Suppressor macrophage treated with lipopolysaccharide for 4 hours (primary cell): ENCODE measurements at regions not wholly inside any gene's neighbourhood (a gene's known extent, or its start where the extent isn't known, plus 50 kb on each side); places are given as distances from the start of the nearest gene placed in this dataset.
"Not testable (repeated sequence)": the region's sequence is repeated elsewhere in the genome, so short reads cannot be mapped to it uniquely, and the experiment has no call there.

Source experiments
- DNase-seq: peaks from one replicate; pipeline ENCODE4 v3.0.0-alpha.2; 2020

DNA sequence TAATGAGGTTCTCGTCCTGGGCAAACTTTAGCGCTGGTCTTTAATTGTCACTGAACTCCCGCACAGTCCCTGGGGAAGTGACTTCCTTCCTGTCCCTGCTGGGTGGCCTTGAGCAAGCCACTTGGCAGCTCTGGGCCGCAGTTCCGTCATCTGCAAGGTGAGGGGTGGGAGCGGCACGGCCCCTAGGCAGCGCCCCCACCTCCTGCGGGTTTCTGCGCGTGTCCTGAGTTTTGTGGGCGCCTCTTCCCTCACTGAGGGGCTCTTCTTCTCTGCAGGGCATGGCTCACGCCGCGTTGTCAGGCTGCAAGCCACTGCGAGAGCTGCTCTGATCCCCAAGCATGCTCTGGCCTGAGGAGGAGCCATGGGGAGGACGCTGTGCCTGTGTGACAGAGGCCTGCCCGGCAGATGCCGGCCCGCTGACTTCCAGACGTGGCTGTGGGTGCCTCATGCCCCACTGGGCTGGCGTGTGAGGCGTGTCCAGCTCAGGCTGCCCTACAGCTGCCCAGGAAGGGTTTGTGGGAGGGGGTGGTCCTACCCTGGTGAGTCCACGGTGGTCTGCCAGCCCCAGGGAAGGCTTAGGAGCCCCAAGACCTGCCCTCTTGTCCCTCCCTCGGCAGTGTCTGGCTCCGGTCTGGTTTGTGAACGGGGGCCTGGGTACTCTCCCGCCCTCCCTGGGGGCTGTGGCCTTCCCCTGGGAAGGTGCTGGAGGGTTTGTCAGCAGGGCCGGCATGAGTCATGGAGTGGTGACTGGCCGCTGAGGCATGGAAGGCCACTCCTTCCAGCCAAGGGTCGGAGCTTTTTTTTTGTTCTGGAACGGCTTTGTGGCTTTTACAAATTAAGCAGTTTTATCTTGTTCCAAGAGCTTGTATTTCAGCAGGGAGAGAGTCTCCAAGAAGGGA is 182.0 kb downstream of the SEC14L1 start:
- peak; percentile 93 for DNase-seq

DNA sequence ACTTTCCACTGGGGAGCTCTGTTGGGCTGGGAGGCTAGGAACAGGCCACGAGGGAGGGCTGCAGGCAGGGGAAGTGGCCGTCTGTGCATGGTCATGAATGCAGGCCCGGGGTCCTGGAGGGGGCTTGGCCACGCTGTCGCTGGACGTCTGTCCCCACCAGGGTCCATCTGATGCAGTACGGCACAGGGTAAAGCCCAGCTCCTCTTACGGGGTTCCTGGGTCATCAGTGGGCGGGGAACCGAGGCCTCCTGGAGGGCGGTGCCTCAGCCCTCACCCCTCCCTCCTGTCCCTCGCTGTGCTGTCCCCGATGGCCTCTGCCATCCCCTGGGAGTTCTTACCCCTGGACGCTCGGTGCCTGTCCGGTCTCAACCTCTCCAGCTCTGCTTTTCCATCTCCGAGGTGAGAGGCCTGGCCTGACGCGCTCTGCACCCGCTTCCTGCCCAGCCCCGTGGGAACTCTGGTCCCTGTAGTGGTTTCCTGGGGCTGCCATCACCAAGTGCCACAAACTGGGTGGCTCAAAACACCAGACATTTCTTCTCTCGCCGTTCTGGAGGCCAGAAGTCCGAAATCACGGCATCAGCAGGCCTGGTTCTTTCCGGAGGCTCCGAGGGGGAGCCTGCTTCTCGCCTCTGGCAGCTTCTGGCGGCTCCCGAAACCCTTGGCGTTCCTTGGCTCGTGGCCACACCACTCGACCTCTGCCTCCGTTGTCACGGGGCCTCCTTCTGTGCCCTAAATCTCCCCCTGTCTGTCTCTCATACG is 182.8 kb downstream of the SEC14L1 start:
- DNase-seq: peak; percentile 59

DNA sequence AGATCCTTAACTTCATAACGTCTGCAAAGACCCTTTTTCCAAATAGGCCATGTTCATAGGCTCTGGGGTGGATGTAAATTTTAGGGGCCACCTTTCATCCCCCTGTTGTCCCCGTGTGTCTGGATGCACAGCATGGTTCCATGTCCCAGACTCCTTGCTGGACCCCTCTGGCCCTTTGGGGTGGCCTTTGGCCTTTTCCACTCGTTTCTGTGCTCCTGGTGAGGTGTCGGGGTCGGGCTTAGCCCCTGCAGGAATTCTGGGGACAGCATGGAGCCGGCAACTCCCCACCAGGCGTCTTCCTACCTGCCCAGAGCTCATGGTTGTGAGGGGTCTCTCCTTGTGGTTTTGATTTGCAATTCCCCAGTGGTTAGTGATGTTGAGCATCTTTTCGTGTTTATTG is 183.5 kb downstream of the SEC14L1 start:
- DNase-seq: no peak

DNA sequence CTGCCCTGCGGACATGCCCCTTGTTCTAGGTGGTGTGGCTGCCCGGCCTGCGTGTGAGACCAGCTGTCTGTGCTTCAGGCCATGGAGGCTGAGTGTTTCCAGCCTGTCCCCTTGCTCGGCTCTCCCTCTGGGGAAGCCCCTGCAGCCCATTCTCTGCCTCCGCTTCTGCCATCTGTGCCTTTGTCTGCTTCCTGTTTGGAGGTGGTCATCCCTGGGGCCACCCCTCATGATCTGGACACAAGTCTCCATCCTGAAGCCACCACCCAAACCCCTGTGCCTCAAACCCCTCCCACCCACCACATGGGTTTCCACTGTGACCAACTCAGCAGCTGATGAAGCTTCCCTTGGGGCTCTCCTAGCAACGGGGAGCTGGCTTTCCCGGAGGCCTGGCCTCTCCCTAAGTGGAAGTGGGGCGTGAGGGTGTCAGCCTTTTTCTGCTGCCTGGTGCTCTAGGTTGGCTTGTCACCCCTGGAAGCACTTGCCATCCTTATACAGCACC is 184.9 kb downstream of the SEC14L1 start:
- peak; percentile 88 for DNase-seq

DNA sequence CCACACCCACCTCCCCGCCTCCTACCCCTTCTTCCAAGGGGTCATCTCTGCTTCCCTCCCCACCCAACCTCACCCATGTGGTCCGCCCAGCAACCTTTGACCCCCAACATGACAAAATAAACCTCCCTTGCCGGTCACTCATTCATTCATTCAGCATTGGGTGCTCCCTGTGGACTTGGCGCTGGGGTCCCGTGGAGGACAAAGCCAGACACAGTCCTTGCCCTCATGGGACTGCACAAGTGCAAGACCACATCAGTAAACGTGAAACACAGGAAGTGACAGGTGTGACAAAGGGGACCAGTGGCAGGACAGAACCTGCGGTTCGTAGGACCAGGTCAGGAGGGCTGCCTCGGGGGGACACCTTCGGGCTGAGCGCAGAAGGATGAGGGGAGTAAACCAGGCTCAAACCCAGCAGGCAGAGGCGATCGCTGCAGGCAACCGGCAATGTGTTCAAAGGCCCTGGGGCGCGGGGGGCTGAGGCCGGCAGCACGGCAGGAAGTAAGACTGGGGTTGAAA is 185.4 kb downstream of the SEC14L1 start:
- no peak for DNase-seq

DNA sequence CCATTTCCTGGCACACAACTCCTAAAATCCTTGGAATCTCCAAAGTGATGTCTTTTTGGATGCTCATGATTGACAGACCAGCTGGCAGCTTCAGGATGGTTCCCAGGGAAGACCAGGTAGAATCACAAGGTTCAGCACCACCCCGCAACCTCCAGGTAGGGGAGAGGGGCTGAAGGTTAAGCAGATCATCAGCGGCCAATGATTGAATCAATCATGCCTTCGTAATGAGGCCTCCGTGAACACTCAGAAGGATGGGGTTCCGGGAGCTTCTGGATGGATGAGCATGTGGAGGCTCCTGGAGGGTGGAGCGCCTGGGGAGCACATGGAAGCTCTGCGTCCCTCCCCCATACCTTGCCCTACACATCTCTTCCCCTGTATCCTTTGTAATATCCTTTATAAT is 185.9 kb downstream of the SEC14L1 start:
- no peak for DNase-seq

GRCh38 chr17:77327181-77327565 is 186.4 kb downstream of the SEC14L1 start:
- no peak for DNase-seq

DNA sequence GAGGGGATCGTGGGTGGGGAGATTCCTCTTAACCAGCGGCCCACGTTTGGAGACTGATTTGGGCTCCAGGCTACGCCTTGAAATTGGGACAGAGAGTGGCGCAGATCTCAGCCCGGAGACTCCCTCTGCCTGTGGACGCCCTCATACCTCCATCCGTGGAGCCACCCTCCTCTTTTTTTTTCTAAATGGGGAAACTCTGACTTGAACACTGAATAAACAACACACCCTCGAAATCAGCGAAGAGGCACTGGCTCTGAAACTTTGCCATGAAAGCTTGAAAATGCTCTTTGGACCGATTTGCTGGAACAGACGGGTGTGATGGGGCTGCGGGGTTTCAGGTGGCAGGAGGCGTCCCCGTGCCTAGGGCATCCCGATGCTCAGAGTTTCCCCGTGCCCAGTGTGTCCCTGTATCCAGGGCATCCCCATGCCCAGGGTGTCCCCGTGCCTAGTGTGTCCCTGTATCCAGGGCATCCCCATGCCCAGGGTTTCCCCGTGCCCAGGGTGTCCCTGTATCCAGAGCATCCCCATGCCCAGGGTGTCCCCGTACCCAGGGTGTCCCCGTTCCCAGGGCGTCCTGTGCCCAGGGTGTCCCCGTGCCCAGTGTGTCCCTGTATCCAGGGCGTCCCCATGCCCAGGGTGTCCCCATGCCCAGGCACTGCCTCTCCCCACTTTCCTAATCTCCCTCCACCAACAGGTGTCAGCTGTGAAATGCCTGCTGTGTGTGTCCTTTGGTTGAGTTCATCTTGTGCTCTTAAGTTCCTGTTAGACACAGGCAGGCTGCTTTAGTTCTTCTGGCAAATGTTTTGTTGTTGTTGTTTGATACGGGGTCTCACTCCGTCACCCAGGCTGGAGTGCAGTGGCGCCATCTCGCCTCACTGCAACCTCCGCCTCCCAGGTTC is 187.0 kb downstream of the SEC14L1 start:
- DNase-seq: no peak

DNA sequence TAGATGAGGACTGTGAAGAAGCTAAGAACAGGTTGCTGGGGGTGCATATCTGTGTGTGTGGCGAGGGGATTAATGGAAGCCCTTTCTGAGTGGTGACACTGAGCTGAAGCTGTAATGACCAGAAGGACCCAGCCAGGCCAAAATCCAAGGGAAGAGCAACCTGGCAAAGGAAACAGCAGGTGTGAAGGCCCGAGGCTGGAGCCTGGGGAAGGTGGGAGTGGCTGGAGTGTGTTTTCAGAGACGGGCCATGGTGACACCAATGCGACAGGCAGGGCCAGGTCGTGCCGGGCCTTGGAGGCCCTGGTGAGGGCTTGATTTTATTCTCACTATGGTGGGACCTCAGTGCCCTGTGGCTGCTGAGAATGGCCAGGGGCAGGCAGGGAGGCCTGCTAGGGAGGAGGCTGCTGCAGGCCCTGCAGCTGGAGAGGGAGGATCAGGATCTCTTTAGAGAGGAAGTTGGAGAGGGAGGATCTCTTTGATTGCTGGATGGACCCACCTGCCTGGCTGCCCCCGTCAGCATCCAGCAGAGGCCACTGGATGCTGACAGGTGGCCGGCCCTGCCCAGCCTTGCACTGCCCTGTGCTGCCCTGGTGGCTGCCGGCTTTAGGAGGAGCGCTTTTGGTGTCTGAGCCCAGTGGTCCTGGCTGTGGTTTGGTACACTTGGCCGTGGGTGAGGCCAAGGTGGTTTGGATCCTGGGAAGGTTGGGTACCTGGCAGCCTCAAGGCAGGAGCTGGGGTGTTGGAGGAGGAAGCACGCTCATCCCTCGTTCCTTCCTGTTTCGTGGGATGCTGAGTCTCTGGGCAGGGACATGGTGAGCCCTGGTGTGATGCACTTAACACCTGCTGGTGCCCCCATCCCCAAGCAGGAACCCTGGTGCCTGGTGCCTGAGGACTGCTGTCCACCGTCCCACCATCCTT is 188.3 kb downstream of the SEC14L1 start:
- no peak for DNase-seq

- no peak for DNase-seq
Observed at GRCh38 chr17:77329741-77330531, 189.2 kb downstream of the SEC14L1 start.

- no peak for DNase-seq
Observed at GRCh38 chr17:77330602-77331081, 189.9 kb downstream of the SEC14L1 start.

DNA sequence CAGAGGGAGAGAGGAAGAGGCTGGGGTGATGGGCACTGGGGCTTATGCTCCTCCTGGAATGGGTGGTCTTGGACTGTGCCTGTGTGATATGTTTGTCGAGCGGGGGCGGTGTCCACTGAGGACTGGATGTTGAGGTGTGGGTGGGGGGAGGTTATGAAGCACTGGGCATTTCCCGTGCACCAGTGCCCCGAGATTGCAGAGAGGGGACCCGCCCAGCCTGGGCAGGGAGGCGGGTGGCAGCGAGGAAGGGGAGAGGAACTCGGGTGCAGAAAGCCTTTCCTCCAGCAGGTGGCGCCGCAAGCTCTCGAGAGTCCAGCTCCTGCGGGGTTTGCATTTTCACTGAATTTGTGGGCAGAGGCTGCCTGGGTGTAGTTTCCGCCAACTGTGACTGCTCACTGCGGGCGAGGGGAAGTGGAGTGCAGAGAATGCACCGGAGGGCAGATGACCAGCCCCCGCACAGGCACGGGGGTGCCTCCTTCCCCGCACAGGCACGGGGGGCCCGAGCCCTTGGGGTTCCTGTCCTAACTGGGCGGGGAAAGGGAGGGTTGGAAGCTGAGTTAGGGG is 190.6 kb downstream of the SEC14L1 start:
- peak; percentile 97 for DNase-seq

- no peak for DNase-seq
Observed at GRCh38 chr17:77332034-77332971, 191.5 kb downstream of the SEC14L1 start.

GRCh38 chr17:77332981-77333685 is 192.4 kb downstream of the SEC14L1 start:
- DNase-seq: peak; percentile 85

GRCh38 chr17:77337150-77337549 is 196.4 kb downstream of the SEC14L1 start:
- DNase-seq: no peak

DNA sequence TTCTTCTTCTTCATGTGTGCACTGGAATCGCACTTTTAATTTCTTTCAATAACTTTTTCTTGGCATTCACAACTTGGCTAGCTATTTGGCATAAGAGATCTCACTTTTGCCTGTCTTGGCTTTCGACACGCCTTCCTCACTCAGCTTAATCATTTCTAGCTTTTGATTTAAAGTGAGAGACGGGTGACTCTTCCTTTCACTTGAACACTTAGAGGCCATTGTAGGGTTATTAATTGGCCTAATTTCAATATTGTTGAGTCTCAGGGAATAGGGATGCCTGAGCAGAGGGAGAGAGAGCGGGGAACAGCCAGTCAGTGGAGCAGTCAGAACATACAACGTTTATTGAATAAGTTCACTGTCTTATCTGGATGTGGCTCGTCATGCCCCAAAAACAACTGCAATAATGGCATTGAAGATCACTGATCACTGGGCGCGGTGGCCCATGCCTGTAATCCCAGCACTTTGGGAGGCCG is 200.3 kb downstream of the SEC14L1 start:
- no peak for DNase-seq

DNA sequence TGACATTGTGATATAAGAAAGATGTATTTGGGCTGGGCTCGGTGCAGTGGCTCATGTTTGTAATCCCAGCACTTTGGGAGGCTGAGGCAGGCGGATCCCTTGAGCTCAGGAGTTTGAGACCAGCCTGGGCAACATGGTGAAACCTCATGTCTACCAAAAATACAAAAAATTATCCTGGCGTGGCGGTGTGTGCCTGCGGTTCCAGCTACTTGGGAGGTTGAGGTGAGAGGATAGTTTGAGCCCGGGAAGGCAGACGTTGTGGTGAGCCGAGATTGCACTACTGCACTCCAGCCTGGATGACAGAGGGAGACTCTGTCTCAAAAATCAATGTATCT is 201.9 kb downstream of the SEC14L1 start:
- not testable (repeated sequence) for DNase-seq
